Panc1 (cell line): ENCODE measurements at regions not wholly inside any gene's neighbourhood (a gene's known extent, or its start where the extent isn't known, plus 50 kb on each side); places are given as distances from the start of the nearest gene placed in this dataset.

Experiments used
- ATAC-seq: fragments of 200-7000 bp; cut with Tn5 transposase; 2 replicates; pipeline ENCODE4 v1.9.1; 2020; ENCODE audit warnings: mild to moderate bottlenecking, moderate library complexity
- BruUV-seq: library from RNA; stranded (reverse); fragments of 400-500 nt; replicated peaks from 2 replicates; lab custom pipeline; 2021; lab: Mats Ljungman, UMichigan
- CTCF ChIA-PET: fragments of 300-600 bp; sonication (Branson Sonifier 250); formaldehyde crosslinking; loops from one replicate; lab custom pipeline; 2022; ENCODE audit warnings: antibody characterized with exemption; lab: Charles Lee
- POLR2A ChIA-PET: fragments of 300-600 bp; sonication (Branson Sonifier 250); formaldehyde crosslinking; loops from one replicate; lab custom pipeline; 2022; ENCODE audit warnings: antibody characterized with exemption; lab: Charles Lee
- DNase-seq: peaks from one replicate; pipeline ENCODE4 v3.0.0-alpha.2; 2010; ENCODE audit warnings: low read depth, low spot score
- H3K27ac ChIP-seq: 2 replicates; pipeline ENCODE4 v1.5.1; 2011; ENCODE audit warnings: mild to moderate bottlenecking, low read length, inconsistent platforms
- H3K27me3 ChIP-seq: fragments of 200-500 bp; sonication (Bioruptor generic); 2 replicates; pipeline ENCODE4 v1.6.0; 2014; ENCODE audit warnings: low read length, inconsistent platforms; ENCODE audit not compliant: control insufficient read depth, insufficient read depth
- H3K36me3 ChIP-seq: fragments of 200-500 bp; sonication (Bioruptor generic); 2 replicates; pipeline ENCODE4 v1.5.1; 2014; ENCODE audit warnings: inconsistent platforms, mild to moderate bottlenecking, low read length, moderate library complexity; ENCODE audit not compliant: control insufficient read depth, insufficient read depth
- H3K4me1 ChIP-seq: 2 replicates; pipeline ENCODE4 v1.5.1; 2011; ENCODE audit warnings: inconsistent platforms, mild to moderate bottlenecking, low read length, moderate library complexity; ENCODE audit not compliant: control insufficient read depth, insufficient read depth
- H3K4me3 ChIP-seq, 2 experiments: 2 replicates each; pipeline ENCODE4 v1.5.1; 2011 to 2012; ENCODE audit warnings: low read depth in 2 of 2, low read length in 2 of 2, mild to moderate bottlenecking in 2 of 2, inconsistent platforms in 1 of 2, moderate library complexity in 1 of 2
- H3K9me3 ChIP-seq: fragments of 200-500 bp; sonication (Bioruptor generic); 2 replicates; pipeline ENCODE4 v1.5.1; 2014; ENCODE audit warnings: low read depth, mild to moderate bottlenecking, inconsistent platforms, low read length, moderate library complexity; ENCODE audit not compliant: control insufficient read depth, insufficient read depth
- CTCF ChIP-seq: fragments of 450-650 bp; IDR thresholded peaks from 2 replicates; pipeline ENCODE4 v1.5.1; 2017; ENCODE audit warnings: mild to moderate bottlenecking
- POLR2AphosphoS5 ChIP-seq: IDR thresholded peaks from 2 replicates; pipeline ENCODE4 v1.6.1; 2012; ENCODE audit warnings: mild to moderate bottlenecking, low read depth, low read length, moderate library complexity
- REST ChIP-seq, 2 experiments: IDR thresholded peaks; 2 replicates each; pipeline ENCODE4 v1.6.1; 2011 to 2012; ENCODE audit warnings: low read depth in 2 of 2, control low read depth in 1 of 2, low read length in 1 of 2, mild to moderate bottlenecking in 1 of 2, moderate library complexity in 1 of 2; ENCODE audit not compliant: insufficient read depth in 1 of 2
- SIN3A ChIP-seq: IDR thresholded peaks from 2 replicates; pipeline ENCODE4 v1.6.1; 2012; ENCODE audit warnings: low read depth, mild to moderate bottlenecking, low read length, moderate library complexity, borderline replicate concordance; ENCODE audit not compliant: insufficient read depth
- TCF7L2 ChIP-seq: IDR thresholded peaks from 2 replicates; pipeline ENCODE4 v1.6.1; 2011; ENCODE audit warnings: mild to moderate bottlenecking, low read depth, low read length, inconsistent platforms
- in situ Hi-C: cut with HindIII; loops from 2 replicates; pipeline ENCODE4 v1.10.0; 2016; ENCODE audit warnings: low sequenced_read_pairs, low pct_unique_long_range_greater_than_20kb
- intact Hi-C: fragments of 100-400 bp; cut with micrococcal nuclease; formaldehyde crosslinking; loops from one replicate; pipeline ENCODE4 v1.10.0; 2022; ENCODE audit not compliant: unreplicated experiment

GRCh38 chr18:67239826-67240225, 276.7 kb downstream of the DSEL start:
- H3K9me3 ChIP-seq: no peaks in the 10 kb centered on the region
- DNase-seq: no peak
- ChIA-PET CTCF (no interaction called here), POLR2A (no interaction called here)
- H3K27ac ChIP-seq: no peak overlapping the region
- H3K4me3 ChIP-seq: no peak overlapping the region
- TF ChIP-seq SIN3A (no peak), TCF7L2 (no peak), POLR2AphosphoS5 (no peak), REST (IDR thresholded peaks at IDR 0.05; ENCODE audit: insufficient read depth in 1 of 2, low read depth in 2 of 2, low read length in 1 of 2) (no peak), CTCF (no peak)
- no peaks in the 10 kb centered on the region for H3K27me3 ChIP-seq
- in situ Hi-C loops: no loop called here
- H3K36me3 ChIP-seq: no peaks in the 10 kb centered on the region
- peaks cover 3% of the 10 kb centered on the region; the same call in 1 of the 2 replicates for H3K4me1 ChIP-seq
- intact Hi-C loops: no loop called here
- no peak for ATAC-seq
- BruUV-seq: no TSS peak

GRCh38 chr18:67232991-67233390, 283.5 kb downstream of the DSEL start:
- intact Hi-C loops: no loop called here
- TF ChIP-seq CTCF (no peak), TCF7L2 (no peak), POLR2AphosphoS5 (no peak), SIN3A (no peak), REST (IDR thresholded peaks at IDR 0.05; ENCODE audit: insufficient read depth in 1 of 2, low read depth in 2 of 2, low read length in 1 of 2) (no peak)
- H3K27me3 ChIP-seq: no peaks in the 10 kb centered on the region
- no peak overlapping the region for H3K4me3 ChIP-seq
- H3K27ac ChIP-seq: no peak overlapping the region
- ChIA-PET POLR2A (no interaction called here), CTCF (no interaction called here)
- BruUV-seq: no TSS peak
- no peaks in the 10 kb centered on the region for H3K36me3 ChIP-seq
- ATAC-seq: no peak
- H3K4me1 ChIP-seq: no peaks in the 10 kb centered on the region
- in situ Hi-C loops: no loop called here
- no peaks in the 10 kb centered on the region for H3K9me3 ChIP-seq
- DNase-seq: no peak
